AG09309 (cell line): ENCODE measurements at regions not wholly inside any gene's neighbourhood (a gene's known extent, or its start where the extent isn't known, plus 50 kb on each side); places are given as distances from the start of the nearest gene placed in this dataset.
"Not testable (repeated sequence)": the region's sequence is repeated elsewhere in the genome, so short reads cannot be mapped to it uniquely, and the experiment has no call there.

Experiments used
- DNase-seq: peaks from one replicate; pipeline ENCODE4 v3.0.0-alpha.2; 2010; ENCODE audit warnings: low read depth
- H3K4me3 ChIP-seq: 2 replicates; pipeline ENCODE4 v1.5.1; 2011; ENCODE audit warnings: mild to moderate bottlenecking, low read depth, low read length, moderate library complexity; ENCODE audit not compliant: control insufficient read depth
- CTCF ChIP-seq: IDR thresholded peaks from 2 replicates; pipeline ENCODE4 v1.5.1; 2011; ENCODE audit warnings: mild to moderate bottlenecking, low read depth, low read length, inconsistent platforms; ENCODE audit not compliant: insufficient read depth, control insufficient read depth; ENCODE audit errors: missing control alignments

- DNase-seq, result no peak
- H3K4me3 ChIP-seq, result no peak overlapping the region
- no peak for TF ChIP-seq CTCF
Observed at GRCh38 chr9:29228558-29228957, 1655.3 kb upstream of the C9orf72 start.

DNA sequence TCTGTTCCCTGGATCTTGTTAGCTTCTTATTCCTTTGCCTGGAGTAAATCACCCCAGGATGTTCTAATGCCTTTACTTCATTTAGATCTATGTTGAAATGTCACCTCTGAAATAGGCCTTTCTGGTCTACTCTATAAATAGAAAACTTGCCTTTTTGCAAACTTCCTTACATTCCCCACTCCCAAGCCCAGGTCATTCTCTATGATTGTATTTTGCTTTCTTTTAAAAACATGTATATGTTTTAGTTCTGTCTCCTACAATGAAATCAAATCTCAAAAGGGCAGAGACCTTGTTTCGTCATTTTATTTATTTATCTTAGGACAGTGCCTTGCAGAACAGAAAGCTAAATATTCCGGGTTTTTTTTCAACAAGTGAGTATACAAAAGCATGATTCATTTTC, 1657.7 kb upstream of the C9orf72 start:
- DNase-seq, result no peak
- TF ChIP-seq CTCF, result no peak
- no peak overlapping the region for H3K4me3 ChIP-seq

DNA sequence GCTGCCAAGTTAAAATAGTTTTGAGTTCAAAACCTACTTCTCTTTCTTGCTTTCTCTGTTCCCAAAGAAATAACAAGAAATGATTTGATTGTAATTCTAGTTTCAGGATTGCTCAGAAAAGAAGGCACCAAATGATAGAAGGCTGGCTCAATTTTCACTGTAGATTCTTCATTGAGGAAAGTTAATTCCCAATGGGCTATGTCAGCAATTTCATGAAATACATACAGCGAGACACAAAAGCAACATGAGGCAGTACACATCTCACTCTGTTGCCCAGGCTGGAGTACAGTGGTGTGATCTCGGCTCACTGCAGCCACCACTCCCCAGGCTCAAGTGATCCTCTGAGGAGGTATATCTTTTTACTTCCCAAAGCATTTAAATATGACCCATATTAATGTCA, 1659.9 kb upstream of the C9orf72 start:
- no peak for TF ChIP-seq CTCF
- H3K4me3 ChIP-seq, result no peak overlapping the region
- DNase-seq, result no peak

GRCh38 chr9:29241320-29241719, 1668.0 kb upstream of the C9orf72 start:
- no peak for TF ChIP-seq CTCF
- DNase-seq, result no peak
- no peak overlapping the region for H3K4me3 ChIP-seq

DNA sequence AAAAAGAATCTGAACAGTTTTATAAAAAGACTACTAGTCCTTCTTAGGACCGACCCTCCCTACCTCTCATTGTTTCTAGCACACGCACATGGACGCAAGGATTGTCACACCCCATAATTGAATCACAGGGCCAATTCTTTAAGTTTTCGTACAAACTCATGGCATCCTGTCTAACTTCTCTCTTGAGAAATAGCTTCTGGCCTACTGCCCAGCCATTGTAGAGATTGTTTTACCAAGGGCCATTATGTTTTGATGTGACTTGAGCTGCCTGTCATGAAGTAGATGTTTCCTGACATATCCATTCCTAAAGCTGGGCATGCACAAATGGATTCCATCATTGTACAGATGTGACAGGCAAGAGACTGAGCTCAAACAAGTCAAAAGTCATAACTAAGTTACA, 1672.1 kb upstream of the C9orf72 start:
- DNase-seq, result no peak
- H3K4me3 ChIP-seq, result no peak overlapping the region
- no peak for TF ChIP-seq CTCF

DNA sequence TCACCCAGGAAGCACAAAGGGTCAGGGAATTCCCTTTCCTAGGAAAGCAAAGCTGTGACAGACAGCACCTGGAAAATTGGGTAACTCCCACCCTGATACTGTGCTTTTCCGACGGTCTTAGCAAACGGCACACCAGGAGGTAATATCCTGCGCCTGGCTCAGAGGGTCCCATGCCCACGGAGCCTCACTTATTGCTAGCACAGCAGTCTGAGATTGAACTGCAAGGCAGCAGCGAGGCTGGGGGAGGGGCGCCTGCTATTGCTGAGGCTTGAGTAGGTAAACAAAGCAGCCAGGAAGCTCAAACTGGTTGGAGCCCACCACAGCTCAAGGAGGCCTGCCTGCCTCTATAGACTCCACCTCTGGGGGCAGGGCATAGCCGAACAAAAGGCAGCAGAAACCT, 1697.1 kb upstream of the C9orf72 start:
- DNase-seq, H3K4me3 ChIP-seq: not testable (repeated sequence)

- no peak overlapping the region for H3K4me3 ChIP-seq
- TF ChIP-seq CTCF, result no peak
- DNase-seq, result no peak
Observed at GRCh38 chr9:29282121-29282520, 1708.8 kb upstream of the C9orf72 start.
